Osteoblast (primary cell): ENCODE measurements at regions not wholly inside any gene's neighbourhood (a gene's known extent, or its start where the extent isn't known, plus 50 kb on each side); places are given as distances from the start of the nearest gene placed in this dataset.

ENCODE experiments used
- DNase-seq: peaks from one replicate; pipeline ENCODE4 v3.0.0; 2011; ENCODE audit warnings: low spot score, mixed read lengths; ENCODE audit not compliant: insufficient read length; ENCODE audit errors: missing footprints
- H2AFZ ChIP-seq: 2 replicates; pipeline ENCODE4 v1.6.0; 2011; ENCODE audit warnings: mild to moderate bottlenecking, low read length
- H3K27ac ChIP-seq: 2 replicates; pipeline ENCODE4 v1.5.1; 2011; ENCODE audit warnings: mild to moderate bottlenecking, low read depth, low read length, moderate library complexity
- H3K27me3 ChIP-seq: 2 replicates; pipeline ENCODE4 v1.6.0; 2012; ENCODE audit warnings: mild to moderate bottlenecking, control low read depth, inconsistent platforms, low read length, moderate library complexity; ENCODE audit not compliant: insufficient read depth
- H3K36me3 ChIP-seq: 2 replicates; pipeline ENCODE4 v1.5.1; 2011; ENCODE audit warnings: mild to moderate bottlenecking, low read length, control low read depth, moderate library complexity; ENCODE audit not compliant: insufficient read depth
- H3K4me1 ChIP-seq: 2 replicates; pipeline ENCODE4 v1.5.1; 2011; ENCODE audit warnings: mild to moderate bottlenecking, low read length, control low read depth, moderate library complexity; ENCODE audit not compliant: insufficient read depth
- H3K4me2 ChIP-seq: 2 replicates; pipeline ENCODE4 v1.6.0; 2011; ENCODE audit warnings: mild to moderate bottlenecking, low read length; ENCODE audit not compliant: insufficient read depth
- H3K4me3 ChIP-seq: fragments of 200-600 bp; sonication (generic); 3 replicates; pipeline ENCODE4 v1.5.1; 2012; ENCODE audit warnings: mild to moderate bottlenecking, low read length, inconsistent platforms; ENCODE audit not compliant: insufficient read depth
- H3K79me2 ChIP-seq: 2 replicates; pipeline ENCODE4 v1.6.0; 2012; ENCODE audit warnings: mild to moderate bottlenecking, low read length, control low read depth, inconsistent platforms; ENCODE audit not compliant: insufficient read depth
- H3K9me3 ChIP-seq: 2 replicates; pipeline ENCODE4 v1.5.1; 2011; ENCODE audit warnings: low read depth, low read length, control low read depth
- H4K20me1 ChIP-seq: 2 replicates; pipeline ENCODE4 v1.6.0; 2012; ENCODE audit warnings: mild to moderate bottlenecking, low read length, control low read depth; ENCODE audit not compliant: insufficient read depth
- TF ChIP-seq, protein P1 (sequence below): IDR thresholded peaks from 2 replicates; pipeline ENCODE4 v1.5.1; 2011; ENCODE audit warnings: mild to moderate bottlenecking, low read depth, low read length, moderate library complexity; ENCODE audit errors: extremely low read depth

DNA sequence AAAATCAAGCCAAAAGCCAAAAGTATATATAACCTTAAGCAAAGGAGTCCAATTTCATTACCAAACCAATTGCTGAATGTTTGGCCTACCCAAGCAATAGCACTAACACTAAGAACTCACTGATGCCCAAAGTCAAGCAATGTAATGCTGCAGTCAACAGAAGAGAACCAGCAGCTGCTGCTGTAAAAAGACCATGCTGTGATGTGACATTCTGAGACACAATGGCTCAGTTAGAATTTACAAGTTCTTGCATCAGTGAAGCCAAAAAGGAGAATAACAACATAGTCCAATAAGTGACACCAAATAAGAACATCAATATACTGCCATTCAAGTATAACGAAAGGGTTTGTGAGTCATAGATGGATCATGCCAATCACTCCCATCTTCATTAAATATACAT lies 514.0 kb upstream of the DIAPH2 start:
- TF ChIP-seq, protein P1, sequence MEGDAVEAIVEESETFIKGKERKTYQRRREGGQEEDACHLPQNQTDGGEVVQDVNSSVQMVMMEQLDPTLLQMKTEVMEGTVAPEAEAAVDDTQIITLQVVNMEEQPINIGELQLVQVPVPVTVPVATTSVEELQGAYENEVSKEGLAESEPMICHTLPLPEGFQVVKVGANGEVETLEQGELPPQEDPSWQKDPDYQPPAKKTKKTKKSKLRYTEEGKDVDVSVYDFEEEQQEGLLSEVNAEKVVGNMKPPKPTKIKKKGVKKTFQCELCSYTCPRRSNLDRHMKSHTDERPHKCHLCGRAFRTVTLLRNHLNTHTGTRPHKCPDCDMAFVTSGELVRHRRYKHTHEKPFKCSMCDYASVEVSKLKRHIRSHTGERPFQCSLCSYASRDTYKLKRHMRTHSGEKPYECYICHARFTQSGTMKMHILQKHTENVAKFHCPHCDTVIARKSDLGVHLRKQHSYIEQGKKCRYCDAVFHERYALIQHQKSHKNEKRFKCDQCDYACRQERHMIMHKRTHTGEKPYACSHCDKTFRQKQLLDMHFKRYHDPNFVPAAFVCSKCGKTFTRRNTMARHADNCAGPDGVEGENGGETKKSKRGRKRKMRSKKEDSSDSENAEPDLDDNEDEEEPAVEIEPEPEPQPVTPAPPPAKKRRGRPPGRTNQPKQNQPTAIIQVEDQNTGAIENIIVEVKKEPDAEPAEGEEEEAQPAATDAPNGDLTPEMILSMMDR, result no peak
- Histone ChIP-seq H3K9me3 (no peaks in the 10 kb centered on the region), H3K27me3 (no peaks in the 10 kb centered on the region), H3K4me3 (no peak overlapping the region), H3K4me2 (no peak overlapping the region), H3K79me2 (no peaks in the 10 kb centered on the region), H3K36me3 (no peaks in the 10 kb centered on the region), H2AFZ (no peak overlapping the region), H3K4me1 (no peaks in the 10 kb centered on the region), H4K20me1 (no peaks in the 10 kb centered on the region), H3K27ac (no peak overlapping the region)
- DNase-seq, result no peak

DNA sequence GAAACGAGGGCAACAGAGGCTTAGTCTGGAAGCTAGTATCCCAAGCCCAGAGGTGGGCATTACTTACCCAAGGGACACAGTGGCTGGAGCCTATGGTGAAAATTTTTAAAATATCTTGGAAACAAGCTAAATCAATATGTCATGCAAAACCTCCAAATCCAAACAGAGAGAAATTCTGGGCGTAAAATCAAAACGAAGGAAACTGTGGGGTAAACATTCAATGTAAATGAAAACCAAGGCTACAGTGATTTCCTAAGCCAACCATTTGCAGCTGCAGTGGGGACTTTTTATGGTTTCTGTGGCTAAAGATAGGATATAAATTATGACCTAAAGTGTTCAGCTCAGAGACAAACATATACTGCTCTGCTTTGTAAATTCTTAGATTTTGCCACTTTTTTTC lies 507.7 kb upstream of the DIAPH2 start:
- Histone ChIP-seq H3K4me3 (no peak overlapping the region), H3K79me2 (no peaks in the 10 kb centered on the region), H4K20me1 (no peaks in the 10 kb centered on the region), H3K27me3 (no peaks in the 10 kb centered on the region), H3K36me3 (no peaks in the 10 kb centered on the region), H3K4me2 (no peak overlapping the region), H3K4me1 (no peaks in the 10 kb centered on the region), H3K27ac (no peak overlapping the region), H3K9me3 (no peaks in the 10 kb centered on the region), H2AFZ (no peak overlapping the region)
- DNase-seq, result no peak
- TF ChIP-seq, protein P1, result no peak

DNA sequence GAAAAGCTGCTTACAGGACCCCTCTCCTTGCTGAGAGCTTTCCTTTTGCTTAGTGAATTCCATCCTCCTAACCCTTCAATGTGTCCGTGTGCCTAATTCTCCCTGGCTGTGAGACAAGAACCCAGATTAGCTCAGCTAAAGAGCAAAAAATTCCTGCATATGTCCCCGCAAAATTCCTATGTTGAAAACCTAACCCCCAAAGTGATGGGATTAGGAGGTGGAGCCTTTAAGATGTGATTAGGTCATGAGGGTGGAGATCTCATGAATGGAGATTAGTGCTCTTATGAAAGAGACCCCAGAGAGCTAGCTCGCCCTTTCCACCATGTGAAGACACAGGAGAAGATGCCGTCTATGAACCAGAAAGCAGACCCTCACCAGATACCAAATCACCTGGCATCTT lies 503.0 kb upstream of the DIAPH2 start:
- H3K27me3 ChIP-seq, result no peaks in the 10 kb centered on the region
- no peaks in the 10 kb centered on the region for H3K9me3 ChIP-seq
- no peak overlapping the region for H3K4me2 ChIP-seq
- H3K27ac ChIP-seq, result no peak overlapping the region
- H3K4me3 ChIP-seq, result no peak overlapping the region
- TF ChIP-seq, protein P1, result no peak
- no peak for DNase-seq
- H2AFZ ChIP-seq, result peak overlapping the region; percentile 14
- H3K79me2 ChIP-seq, result no peaks in the 10 kb centered on the region
- H3K36me3 ChIP-seq, result no peaks in the 10 kb centered on the region
- no peaks in the 10 kb centered on the region for H4K20me1 ChIP-seq
- H3K4me1 ChIP-seq, result no peaks in the 10 kb centered on the region

DNA sequence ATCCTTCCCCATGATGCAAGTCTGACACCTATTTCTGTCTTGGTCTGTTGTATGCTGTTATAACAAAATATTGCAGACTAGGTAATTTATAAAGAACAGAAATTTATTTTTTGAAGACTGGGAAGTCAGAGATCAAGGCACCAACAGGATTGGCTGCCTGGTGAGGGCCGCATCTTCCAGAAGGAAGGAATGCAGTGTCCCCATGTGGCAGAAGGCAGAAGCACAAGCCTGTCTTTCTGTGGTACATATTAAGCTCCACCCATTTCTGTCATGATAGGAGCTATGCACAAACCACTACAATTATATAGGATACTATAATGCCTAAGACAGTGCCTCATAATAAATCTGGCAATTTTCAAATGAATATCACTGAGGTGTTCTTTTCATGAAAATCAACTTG lies 502.3 kb upstream of the DIAPH2 start:
- Histone ChIP-seq H2AFZ (no peak overlapping the region), H3K9me3 (no peaks in the 10 kb centered on the region), H4K20me1 (no peaks in the 10 kb centered on the region), H3K4me3 (no peak overlapping the region), H3K4me1 (no peaks in the 10 kb centered on the region), H3K4me2 (no peak overlapping the region), H3K36me3 (no peaks in the 10 kb centered on the region), H3K79me2 (no peaks in the 10 kb centered on the region), H3K27me3 (no peaks in the 10 kb centered on the region), H3K27ac (no peak overlapping the region)
- DNase-seq, result no peak
- TF ChIP-seq, protein P1, result peak; percentile 48
